GM12892 (cell line): ENCODE measurements at regions not wholly inside any gene's neighbourhood (a gene's known extent, or its start where the extent isn't known, plus 50 kb on each side); places are given as distances from the start of the nearest gene placed in this dataset.

Experiments
- DNase-seq: peaks from one replicate; pipeline ENCODE4 v3.0.0; 2011; ENCODE audit not compliant: insufficient read length
- FAIRE-seq: peaks from 2 replicates; lab custom pipeline; 2011; peaks lifted over from hg19 to GRCh38; lab: Jason Lieb, UNC
- POLR2A ChIP-seq: IDR thresholded peaks from 2 replicates; pipeline ENCODE4 v1.6.1; 2011; ENCODE audit warnings: low read depth, low read length, control low read depth
- POLR2AphosphoS5 ChIP-seq: IDR thresholded peaks from 2 replicates; pipeline ENCODE4 v1.6.1; 2011; ENCODE audit warnings: low read depth, low read length, control low read depth
- TAF1 ChIP-seq: IDR thresholded peaks from 2 replicates; pipeline ENCODE4 v1.6.1; 2011; ENCODE audit warnings: low read depth, mild to moderate bottlenecking, control low read depth, low read length, borderline replicate concordance

DNA sequence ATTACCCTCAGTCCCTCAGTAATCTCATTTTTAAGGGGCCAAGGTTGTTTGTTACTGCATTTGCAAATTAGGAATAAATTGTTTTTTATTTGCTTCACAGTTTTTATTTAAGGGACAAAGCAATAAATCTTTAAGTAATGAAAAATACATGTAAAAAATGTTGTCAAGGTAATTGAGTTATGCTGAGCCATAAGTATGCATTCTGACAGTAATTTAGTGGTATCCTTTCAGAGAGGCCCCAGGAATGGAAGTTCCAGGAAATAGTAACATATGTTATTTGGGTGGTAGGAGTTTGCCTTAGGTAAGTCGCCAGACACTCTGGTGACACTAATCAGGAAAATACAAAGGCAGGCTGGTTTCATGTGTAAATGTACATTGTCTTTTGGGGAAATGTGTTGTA lies 1787.9 kb upstream of the WWC1 start:
- TF ChIP-seq POLR2A: no peak
- no peak for TF ChIP-seq TAF1
- TF ChIP-seq POLR2AphosphoS5: no peak
- DNase-seq: no peak
- FAIRE-seq: no peak

DNA sequence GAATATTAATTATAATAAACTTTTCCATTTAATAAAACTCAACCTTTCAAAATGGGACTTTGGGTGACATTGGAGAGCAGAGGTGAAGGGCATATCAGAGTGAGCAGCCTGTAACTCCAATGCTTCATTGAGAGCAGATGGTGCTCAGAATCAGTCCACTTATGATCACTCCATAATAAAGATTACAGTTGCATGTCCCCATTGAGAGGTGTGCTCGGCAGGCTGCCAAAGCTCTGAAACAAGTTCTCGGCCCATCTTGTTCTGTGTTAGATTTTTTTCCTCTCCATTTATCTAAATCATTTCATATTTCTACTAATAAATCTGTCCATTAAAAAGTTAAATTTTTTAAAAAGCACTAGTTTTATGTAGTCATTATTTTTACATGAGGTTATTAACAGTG lies 1786.4 kb upstream of the WWC1 start:
- no peak for FAIRE-seq
- TF ChIP-seq POLR2AphosphoS5 (no peak), TAF1 (no peak), POLR2A (no peak)
- no peak for DNase-seq

DNA sequence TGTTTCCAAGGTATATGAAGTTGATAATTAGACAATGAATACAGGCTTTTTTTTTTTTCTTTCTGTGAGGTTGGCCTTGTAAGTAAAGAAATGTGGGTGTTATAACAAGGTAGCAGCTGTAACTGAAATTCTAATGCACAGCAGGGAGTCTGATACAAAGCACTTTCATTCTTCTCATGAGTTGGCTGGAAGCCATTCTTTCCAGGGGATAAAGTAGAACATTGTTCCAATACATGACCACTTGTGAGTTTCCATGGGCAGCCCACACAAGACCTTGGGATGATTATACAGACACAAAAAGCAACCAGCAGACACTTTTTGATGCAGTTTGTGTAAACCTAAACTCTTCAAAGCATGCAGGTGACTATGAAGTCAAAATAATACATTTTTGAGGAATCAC lies 1785.9 kb upstream of the WWC1 start:
- FAIRE-seq (no peak), DNase-seq (no peak)
- no peak for TF ChIP-seq POLR2A
- TF ChIP-seq TAF1: no peak
- no peak for TF ChIP-seq POLR2AphosphoS5

DNA sequence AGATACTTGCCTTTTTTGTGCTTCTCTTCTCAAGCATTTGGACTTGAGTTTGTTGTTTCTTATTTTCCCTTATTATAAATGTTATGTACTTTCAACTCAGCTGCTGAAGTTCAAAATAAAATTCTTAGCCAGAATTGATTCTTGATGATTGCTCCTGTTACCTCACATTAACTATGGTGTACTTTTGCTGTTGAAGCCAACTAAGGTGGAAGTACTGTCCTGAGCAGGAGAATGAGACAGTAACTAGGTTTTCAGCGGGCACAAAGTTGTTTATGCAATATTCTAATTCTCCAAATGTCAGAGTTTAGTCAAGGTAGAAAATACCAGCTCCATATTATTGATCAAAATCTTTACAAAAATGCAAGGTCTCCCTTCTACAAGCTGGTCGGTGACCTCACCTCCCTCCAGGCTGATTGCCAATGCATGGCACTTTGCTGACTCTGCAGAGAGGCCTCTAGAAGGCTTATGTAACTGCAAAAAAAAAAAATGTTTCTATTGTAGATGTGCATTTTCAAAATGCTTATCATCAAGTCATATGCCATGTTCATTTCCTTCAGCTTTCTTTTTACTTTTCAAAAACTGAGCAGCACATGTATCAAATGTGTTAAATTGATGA lies 1783.5 kb upstream of the WWC1 start:
- no peak for TF ChIP-seq POLR2A
- TF ChIP-seq TAF1: no peak
- no peak for TF ChIP-seq POLR2AphosphoS5
- no peak for FAIRE-seq

DNA sequence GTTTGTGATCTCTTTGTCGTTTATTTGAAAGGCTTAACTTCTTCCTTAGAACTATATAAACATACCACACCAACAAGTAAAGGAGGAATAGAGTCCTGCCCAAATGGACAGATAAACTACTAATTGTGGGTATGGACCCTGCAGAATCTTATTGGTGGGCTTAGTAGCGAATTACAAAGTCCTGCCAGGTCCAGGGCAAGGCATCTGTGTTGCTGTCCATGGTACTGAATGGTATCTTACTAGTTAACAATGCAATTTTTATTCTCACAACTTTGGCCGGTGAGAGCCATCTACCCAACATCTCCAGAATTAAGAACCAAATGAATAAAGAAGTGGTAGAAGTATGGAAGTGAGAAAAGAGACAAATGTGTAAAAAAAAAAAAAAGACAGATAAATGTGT lies 1782.4 kb upstream of the WWC1 start:
- TF ChIP-seq POLR2A: no peak
- no peak for TF ChIP-seq TAF1
- TF ChIP-seq POLR2AphosphoS5: no peak
- FAIRE-seq (no peak), DNase-seq (no peak)

More for the DNA sequence above, 1783.5 kb upstream of the WWC1 start:
- no peak for DNase-seq

DNA sequence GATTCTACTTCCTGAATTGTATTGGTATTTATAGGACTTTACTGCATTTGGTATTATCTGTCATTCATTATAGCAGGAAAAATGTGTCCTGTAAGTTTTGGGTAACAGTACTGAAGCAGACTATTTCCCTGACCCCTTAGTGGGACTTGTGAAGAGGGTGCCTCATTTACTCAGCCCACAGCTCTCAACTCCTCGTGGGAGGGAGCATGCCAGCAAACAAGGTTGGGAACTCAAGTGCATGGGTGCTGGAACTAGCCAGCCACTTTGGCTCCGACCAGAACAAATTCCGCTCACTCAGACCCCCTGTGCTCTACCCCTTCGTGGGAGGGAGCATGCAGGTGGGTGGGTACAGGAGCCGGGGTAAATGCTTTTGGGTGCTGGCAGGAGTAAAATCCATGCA lies 1773.5 kb upstream of the WWC1 start:
- no peak for FAIRE-seq
- TF ChIP-seq POLR2A (no peak), POLR2AphosphoS5 (no peak), TAF1 (no peak)
- DNase-seq: no peak

DNA sequence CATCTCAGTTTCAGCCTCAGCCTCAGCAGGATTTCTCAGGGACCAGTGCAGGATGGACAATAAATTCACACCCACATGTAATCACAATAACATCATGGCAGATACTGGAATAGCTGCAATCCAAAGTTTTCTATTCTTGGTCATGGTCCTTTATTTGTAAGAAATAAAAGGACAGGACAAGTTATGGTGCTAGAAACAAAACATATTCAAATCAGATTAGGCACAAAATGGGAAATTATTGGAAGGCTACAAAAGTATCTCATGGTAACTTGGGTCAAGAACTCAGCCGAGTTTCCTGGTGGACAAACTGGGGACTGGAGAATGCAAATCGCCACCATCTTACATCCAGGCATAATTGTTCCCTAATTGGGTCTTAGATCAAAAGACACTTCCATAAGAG lies 1768.2 kb upstream of the WWC1 start:
- DNase-seq (no peak), FAIRE-seq (no peak)
- no peak for TF ChIP-seq POLR2A
- no peak for TF ChIP-seq POLR2AphosphoS5
- TF ChIP-seq TAF1: no peak

DNA sequence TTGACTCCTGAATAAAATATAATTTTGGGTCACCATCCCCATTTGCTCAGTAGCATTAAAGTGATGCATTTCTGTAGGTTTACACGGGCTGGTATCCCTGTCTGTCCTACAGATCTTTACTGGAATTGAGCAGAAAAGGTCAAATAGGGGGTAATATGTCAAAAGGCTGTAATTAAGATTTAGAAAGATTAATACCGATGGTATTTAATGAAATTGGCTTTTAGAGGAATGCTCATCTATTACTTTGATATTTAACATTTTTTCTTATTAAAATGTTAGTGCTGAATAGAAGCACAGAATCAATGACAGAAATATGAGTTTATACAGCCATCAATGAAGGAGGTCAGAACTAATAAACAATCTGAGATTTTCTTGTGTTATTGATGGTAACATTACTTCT lies 1762.2 kb upstream of the WWC1 start:
- DNase-seq: no peak
- FAIRE-seq: no peak
- TF ChIP-seq POLR2AphosphoS5 (no peak), TAF1 (no peak), POLR2A (no peak)

DNA sequence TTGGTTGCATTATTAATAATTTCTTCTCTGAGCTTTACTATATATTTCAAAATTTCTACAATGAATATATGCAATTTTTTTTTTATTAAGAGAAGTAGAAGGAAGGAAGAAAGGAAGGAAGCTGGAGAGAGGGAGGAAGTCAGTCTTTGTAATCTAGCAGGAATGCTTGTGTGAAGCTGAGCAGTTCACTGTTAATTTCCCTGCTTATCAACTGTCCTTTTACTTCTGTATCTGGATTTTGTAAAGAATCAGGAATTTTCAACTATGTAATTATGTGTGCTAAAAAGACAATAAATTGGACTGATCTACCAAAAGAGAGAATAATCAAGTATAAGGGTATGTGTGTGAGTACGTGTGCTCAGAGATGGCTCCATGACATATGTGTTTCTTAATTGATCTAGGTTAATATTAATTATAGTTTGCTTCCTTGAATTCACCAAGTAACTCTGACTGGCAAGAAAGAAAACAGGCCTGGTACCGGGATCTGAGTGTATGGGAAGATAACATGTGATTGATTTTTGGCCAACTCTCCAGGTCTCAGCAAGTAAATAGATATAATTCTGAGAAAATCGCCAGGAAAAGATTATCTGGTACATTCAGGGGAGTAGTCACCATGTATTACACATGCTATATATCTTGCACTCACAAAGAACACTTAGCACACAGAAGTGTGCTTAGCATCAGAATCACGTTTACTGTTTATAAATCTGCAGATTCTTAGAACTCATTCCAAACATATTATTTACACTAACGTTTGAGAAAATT lies 1758.8 kb upstream of the WWC1 start:
- no peak for TF ChIP-seq POLR2AphosphoS5
- TF ChIP-seq POLR2A: no peak
- no peak for TF ChIP-seq TAF1
- no peak for FAIRE-seq
- DNase-seq: no peak

DNA sequence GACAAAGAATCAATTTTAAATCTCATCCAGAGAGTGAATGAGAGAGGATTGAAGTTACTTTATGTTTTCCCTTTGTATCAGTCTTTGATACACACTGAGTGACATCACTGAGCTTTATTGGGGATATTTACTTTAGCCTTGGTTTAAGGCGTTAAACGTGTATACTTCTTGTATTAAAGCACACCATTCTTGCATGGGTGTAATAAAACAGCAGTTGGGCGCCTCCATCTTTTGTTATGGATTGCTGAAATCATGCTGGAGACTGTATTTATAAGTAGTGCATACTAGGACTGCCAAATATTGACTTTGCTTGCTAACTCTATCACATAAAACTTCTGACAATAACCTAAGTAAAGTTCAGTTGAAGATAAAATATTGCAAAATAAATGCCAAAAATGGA lies 1755.8 kb upstream of the WWC1 start:
- TF ChIP-seq TAF1: no peak
- TF ChIP-seq POLR2A: no peak
- TF ChIP-seq POLR2AphosphoS5: no peak
- FAIRE-seq (no peak), DNase-seq (no peak)

DNA sequence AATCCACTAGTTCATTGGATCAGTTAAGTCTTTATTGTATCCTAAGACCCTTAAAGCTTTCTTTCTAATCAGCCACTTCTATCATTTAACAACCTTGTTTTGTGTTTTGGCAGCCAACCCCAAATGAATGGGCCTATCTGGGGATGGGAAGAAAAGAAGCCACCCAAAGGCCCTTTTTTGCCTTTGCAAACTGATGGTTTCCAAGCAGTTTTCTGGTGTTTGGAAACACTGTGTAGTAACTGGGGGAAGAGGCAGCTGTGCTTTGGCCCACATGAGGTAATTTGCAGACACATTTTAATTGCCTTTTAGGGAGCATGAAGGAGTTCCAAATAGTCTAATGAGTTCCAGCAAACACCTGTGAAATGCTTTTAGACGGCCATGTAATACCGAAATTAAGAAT lies 1751.3 kb upstream of the WWC1 start:
- FAIRE-seq: no peak
- TF ChIP-seq TAF1 (no peak), POLR2A (no peak), POLR2AphosphoS5 (no peak)

DNA sequence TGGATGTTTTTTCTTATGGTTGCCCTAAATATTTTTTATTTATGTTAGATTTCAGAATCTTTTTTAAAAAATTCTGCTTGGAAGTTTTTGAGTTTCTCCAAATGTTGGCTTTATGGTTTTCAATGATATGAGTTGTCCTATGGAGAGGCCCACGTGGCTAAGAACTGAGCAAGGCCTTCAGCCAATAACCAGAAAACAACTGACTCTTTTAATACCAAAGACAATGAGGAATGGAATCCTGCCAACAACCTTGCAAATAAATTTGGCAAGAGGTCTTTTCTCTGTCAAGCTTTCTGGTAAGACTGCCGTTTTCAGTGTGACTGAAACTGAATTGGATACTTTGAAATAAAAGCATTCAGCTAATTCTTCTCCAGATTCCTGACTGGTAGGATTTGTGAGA lies 1740.1 kb upstream of the WWC1 start:
- FAIRE-seq: no peak
- no peak for DNase-seq
- TF ChIP-seq POLR2A (no peak), POLR2AphosphoS5 (no peak), TAF1 (no peak)

More for the DNA sequence above, 1751.3 kb upstream of the WWC1 start:
- DNase-seq: no peak

DNA sequence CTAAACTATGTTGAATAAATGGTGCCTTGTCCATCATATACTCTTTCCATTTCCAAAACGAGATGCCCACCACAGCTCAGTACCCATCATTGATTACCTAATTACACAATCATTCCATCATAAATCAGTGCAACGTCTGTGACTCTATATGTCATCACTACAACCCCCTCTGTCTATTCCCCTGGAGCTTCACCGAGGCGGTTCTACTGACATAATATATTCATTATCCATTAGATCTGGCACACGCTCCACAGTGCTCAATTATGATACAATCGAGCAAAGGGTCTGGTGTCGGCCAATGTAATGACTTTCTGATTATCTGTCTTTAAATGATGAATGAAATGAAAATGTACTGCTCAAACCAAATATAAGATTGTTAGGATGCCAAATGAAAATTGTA lies 1737.7 kb upstream of the WWC1 start:
- FAIRE-seq (no peak), DNase-seq (no peak)
- TF ChIP-seq POLR2A (no peak), POLR2AphosphoS5 (no peak), TAF1 (no peak)
